Caco-2 (cell line): ENCODE measurements at regions not wholly inside any gene's neighbourhood (a gene's known extent, or its start where the extent isn't known, plus 50 kb on each side); places are given as distances from the start of the nearest gene placed in this dataset.

Experiments
- BruUV-seq: library from RNA; stranded (reverse); fragments of 400-500 nt; replicated peaks from 2 replicates; lab custom pipeline; 2021; lab: Mats Ljungman, UMichigan
- CTCF ChIA-PET: fragments of 300-600 bp; sonication (Branson Sonifier 250); formaldehyde crosslinking; loops from one replicate; lab custom pipeline; 2022; ENCODE audit warnings: antibody characterized with exemption; lab: Charles Lee
- POLR2A ChIA-PET: fragments of 300-600 bp; sonication (Branson Sonifier 250); formaldehyde crosslinking; loops from one replicate; lab custom pipeline; 2022; ENCODE audit warnings: antibody characterized with exemption; lab: Charles Lee
- DNase-seq, 2 experiments: peaks; one replicate each; pipeline versions ENCODE4 v3.0.0 to v3.0.0-alpha.2; 2020 to 2022
- H3K27me3 ChIP-seq: replicated peaks from 2 replicates; pipeline ENCODE4 v1.6.0; 2011; ENCODE audit warnings: low read length; ENCODE audit not compliant: control insufficient read depth, insufficient read depth
- H3K36me3 ChIP-seq: 2 replicates; pipeline ENCODE4 v1.5.1; 2011; ENCODE audit warnings: low read length; ENCODE audit not compliant: control insufficient read depth, insufficient read depth
- H3K4me1 ChIP-seq: fragments of 250-450 bp; sonication (Bioruptor Pico); 2 replicates; pipeline ENCODE4 v1.5.1; 2020; ENCODE audit warnings: mild to moderate bottlenecking
- H3K4me3 ChIP-seq: 2 replicates; pipeline ENCODE4 v1.5.1; 2011; ENCODE audit warnings: low read depth, mild to moderate bottlenecking, control low read depth, low read length
- H3K9me3 ChIP-seq: fragments of 250-450 bp; sonication (Bioruptor Pico); 2 replicates; pipeline ENCODE4 v1.5.1; 2020; ENCODE audit warnings: mild to moderate bottlenecking, moderate library complexity
- H3K27ac Mint-ChIP-seq: one replicate; pipeline ENCODE4 v1.8.0; 2022; ENCODE audit warnings: mixed read lengths; ENCODE audit not compliant: unreplicated experiment
- H3K27me3 Mint-ChIP-seq: one replicate; pipeline ENCODE4 v1.8.0; 2022; ENCODE audit warnings: mixed read lengths; ENCODE audit not compliant: insufficient read depth, unreplicated experiment
- H3K36me3 Mint-ChIP-seq: one replicate; pipeline ENCODE4 v1.8.0; 2022; ENCODE audit warnings: mild to moderate bottlenecking, mixed read lengths; ENCODE audit not compliant: insufficient read depth, unreplicated experiment
- H3K4me1 Mint-ChIP-seq: one replicate; pipeline ENCODE4 v1.8.0; 2022; ENCODE audit warnings: low read depth, mixed read lengths; ENCODE audit not compliant: unreplicated experiment
- H3K4me3 Mint-ChIP-seq: one replicate; pipeline ENCODE4 v1.8.0; 2022; ENCODE audit warnings: mild to moderate bottlenecking, moderate library complexity, mixed read lengths; ENCODE audit not compliant: unreplicated experiment
- H3K9me3 Mint-ChIP-seq: one replicate; pipeline ENCODE4 v1.8.0; 2022; ENCODE audit warnings: mixed read lengths; ENCODE audit not compliant: unreplicated experiment
- CTCF ChIP-seq, 2 experiments: fragments of 200-600 bp in 1 of 2; IDR thresholded peaks; 1 replicate in 1 of 2; 2 replicates in 1 of 2; pipeline versions ENCODE4 v1.5.1 to v1.8.0; 2011 to 2022; ENCODE audit warnings: antibody characterized with exemption in 1 of 2, control low read depth in 1 of 2, inconsistent platforms in 1 of 2, low read depth in 1 of 2, low read length in 1 of 2, mild to moderate bottlenecking in 1 of 2, moderate library complexity in 1 of 2; ENCODE audit not compliant: insufficient read depth in 1 of 2, severe bottlenecking in 1 of 2, unreplicated experiment in 1 of 2
- intact Hi-C: fragments of 100-400 bp; cut with micrococcal nuclease; formaldehyde crosslinking; loops from one replicate; pipeline ENCODE4 v1.10.0; 2022; ENCODE audit not compliant: unreplicated experiment

DNA sequence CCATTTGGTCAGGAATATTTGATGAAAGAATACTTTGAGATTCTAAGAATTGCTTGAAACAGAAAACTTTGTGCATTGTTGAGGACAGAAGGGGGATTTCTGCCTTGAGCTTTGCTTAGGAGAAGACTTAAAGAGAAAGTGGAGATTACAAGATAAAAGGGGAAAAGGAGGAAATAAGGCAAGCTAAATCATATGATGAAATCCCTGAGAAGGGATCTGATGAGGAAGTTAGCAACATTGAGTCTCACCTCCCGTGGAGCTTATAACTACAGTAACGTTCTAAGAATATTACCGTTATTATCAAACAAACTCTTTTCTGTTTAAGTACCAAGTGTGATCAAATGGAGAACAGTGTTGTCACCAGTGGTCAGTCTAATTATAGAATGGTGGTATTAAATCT lies 414.7 kb upstream of the NAALADL2 start:
- no peak overlapping the region for H3K4me3 ChIP-seq
- no peaks in the 10 kb centered on the region for H3K36me3 ChIP-seq
- H3K36me3 Mint-ChIP-seq, result peaks cover 9% of the 10 kb centered on the region
- TF ChIP-seq CTCF (IDR thresholded peaks at IDR 0.05; ENCODE audit: insufficient read depth in 1 of 2, low read depth in 1 of 2, low read length in 1 of 2, severe bottlenecking in 1 of 2, unreplicated experiment in 1 of 2), result no peak
- H3K4me1 ChIP-seq, result peaks cover 4% of the 10 kb centered on the region; the same call in 1 of the 2 replicates
- DNase-seq, result no peak
- H3K4me3 Mint-ChIP-seq, result no peak overlapping the region
- H3K4me1 Mint-ChIP-seq, result peaks cover 7% of the 10 kb centered on the region
- peaks cover 12% of the 10 kb centered on the region for H3K9me3 Mint-ChIP-seq
- ChIA-PET CTCF (no interaction called here), POLR2A (no interaction called here)
- H3K27me3 ChIP-seq, result no peaks in the 10 kb centered on the region
- H3K27me3 Mint-ChIP-seq, result no peaks in the 10 kb centered on the region
- H3K27ac Mint-ChIP-seq, result no peak overlapping the region
- no TSS peak for BruUV-seq
- peaks cover 14% of the 10 kb centered on the region; the same call in 1 of the 2 replicates for H3K9me3 ChIP-seq
- intact Hi-C loops, result loop anchor here (5.0 kb wide), 1 partner anchor 227 kb away; no protein-coding TSS in a partner anchor

- TF ChIP-seq CTCF (IDR thresholded peaks at IDR 0.05; ENCODE audit: insufficient read depth in 1 of 2, low read depth in 1 of 2, low read length in 1 of 2, severe bottlenecking in 1 of 2, unreplicated experiment in 1 of 2), result no peak
- Mint-ChIP-seq H3K4me1 (peaks cover 7% of the 10 kb centered on the region), H3K4me3 (no peak overlapping the region), H3K27ac (no peak overlapping the region), H3K9me3 (peaks cover 30% of the 10 kb centered on the region), H3K36me3 (no peaks in the 10 kb centered on the region), H3K27me3 (no peaks in the 10 kb centered on the region)
- Histone ChIP-seq H3K36me3 (no peaks in the 10 kb centered on the region), H3K4me3 (no peak overlapping the region), H3K27me3 (no peaks in the 10 kb centered on the region), H3K4me1 (no peaks in the 10 kb centered on the region), H3K9me3 (no peaks in the 10 kb centered on the region)
- no TSS peak for BruUV-seq
- ChIA-PET POLR2A (no interaction called here), CTCF (no interaction called here)
- DNase-seq, result no peak
- intact Hi-C loops, result no loop called here
Measured at GRCh38 chr3:174457758-174458157, 401.4 kb upstream of the NAALADL2 start.

- no peaks in the 10 kb centered on the region for H3K36me3 ChIP-seq
- Mint-ChIP-seq H3K27me3 (no peaks in the 10 kb centered on the region), H3K4me3 (no peak overlapping the region), H3K27ac (no peak overlapping the region), H3K36me3 (no peaks in the 10 kb centered on the region), H3K9me3 (peaks cover 14% of the 10 kb centered on the region), H3K4me1 (peaks cover 7% of the 10 kb centered on the region)
- no TSS peak for BruUV-seq
- no peaks in the 10 kb centered on the region for H3K9me3 ChIP-seq
- H3K4me1 ChIP-seq, result no peaks in the 10 kb centered on the region
- ChIA-PET CTCF (no interaction called here), POLR2A (no interaction called here)
- no peaks in the 10 kb centered on the region for H3K27me3 ChIP-seq
- DNase-seq, result no peak
- H3K4me3 ChIP-seq, result no peak overlapping the region
- no peak for TF ChIP-seq CTCF (IDR thresholded peaks at IDR 0.05; ENCODE audit: insufficient read depth in 1 of 2, low read depth in 1 of 2, low read length in 1 of 2, severe bottlenecking in 1 of 2, unreplicated experiment in 1 of 2)
- intact Hi-C loops, result no loop called here
Measured at GRCh38 chr3:174460831-174461230, 398.3 kb upstream of the NAALADL2 start.
